A549 (cell line): ENCODE measurements at regions not wholly inside any gene's neighbourhood (a gene's known extent, or its start where the extent isn't known, plus 50 kb on each side); places are given as distances from the start of the nearest gene placed in this dataset.

Source experiments
- MAFK ChIP-seq: fragments of 450-650 bp; IDR thresholded peaks from 2 replicates; pipeline ENCODE4 v1.6.1; 2014; ENCODE audit not compliant: partially characterized antibody
- POLR2A ChIP-seq: IDR thresholded peaks from 2 replicates; pipeline ENCODE4 v1.6.1; 2012; ENCODE audit warnings: mild to moderate bottlenecking, low read length
- RAD21 ChIP-seq, 2 experiments: fragments of >200 bp in 1 of 2; sonication (Bioruptor Twin) in 1 of 2; formaldehyde crosslinking in 1 of 2; IDR thresholded peaks in 1 of 2; conservative IDR thresholded peaks in 1 of 2; 2 replicates in 1 of 2; 3 replicates in 1 of 2; pipeline ENCODE4 v1.6.1; 2012 to 2018; ENCODE audit warnings: inconsistent platforms in 1 of 2
- TF ChIP-seq, protein P1 (sequence below): fragments of >200 bp; sonication (Bioruptor Twin); formaldehyde crosslinking; IDR thresholded peaks from 3 replicates; pipeline ENCODE4 v1.5.1; 2016

DNA sequence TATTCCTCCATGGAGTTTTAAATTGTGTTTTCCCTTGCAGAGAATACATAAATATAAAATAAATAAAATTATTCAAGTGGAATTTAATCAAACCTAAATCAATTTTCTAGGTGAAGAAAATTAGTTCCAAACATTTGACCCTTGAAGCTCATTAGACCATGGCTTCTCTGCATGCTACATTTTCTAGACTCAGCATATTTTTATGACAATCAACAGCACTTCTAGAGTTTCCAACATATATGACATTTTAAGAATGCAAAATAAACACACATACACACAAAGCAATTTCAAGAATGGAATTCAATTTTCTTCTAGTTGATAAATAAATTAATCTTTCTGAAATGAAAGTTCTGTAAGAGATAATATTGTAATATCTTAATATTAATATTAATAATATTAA lies 1083.9 kb upstream of the INTU start:
- TF ChIP-seq POLR2A (no peak), MAFK (no peak), RAD21 (conservative IDR thresholded peaks at IDR 0.05 in 1 of 2, IDR thresholded peaks at IDR 0.05 in 1 of 2) (no peak)
- TF ChIP-seq, protein P1, sequence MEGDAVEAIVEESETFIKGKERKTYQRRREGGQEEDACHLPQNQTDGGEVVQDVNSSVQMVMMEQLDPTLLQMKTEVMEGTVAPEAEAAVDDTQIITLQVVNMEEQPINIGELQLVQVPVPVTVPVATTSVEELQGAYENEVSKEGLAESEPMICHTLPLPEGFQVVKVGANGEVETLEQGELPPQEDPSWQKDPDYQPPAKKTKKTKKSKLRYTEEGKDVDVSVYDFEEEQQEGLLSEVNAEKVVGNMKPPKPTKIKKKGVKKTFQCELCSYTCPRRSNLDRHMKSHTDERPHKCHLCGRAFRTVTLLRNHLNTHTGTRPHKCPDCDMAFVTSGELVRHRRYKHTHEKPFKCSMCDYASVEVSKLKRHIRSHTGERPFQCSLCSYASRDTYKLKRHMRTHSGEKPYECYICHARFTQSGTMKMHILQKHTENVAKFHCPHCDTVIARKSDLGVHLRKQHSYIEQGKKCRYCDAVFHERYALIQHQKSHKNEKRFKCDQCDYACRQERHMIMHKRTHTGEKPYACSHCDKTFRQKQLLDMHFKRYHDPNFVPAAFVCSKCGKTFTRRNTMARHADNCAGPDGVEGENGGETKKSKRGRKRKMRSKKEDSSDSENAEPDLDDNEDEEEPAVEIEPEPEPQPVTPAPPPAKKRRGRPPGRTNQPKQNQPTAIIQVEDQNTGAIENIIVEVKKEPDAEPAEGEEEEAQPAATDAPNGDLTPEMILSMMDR = no peak
